Ammon's horn (tissue), 1 donor: ENCODE measurements at regions not wholly inside any gene's neighbourhood (a gene's known extent, or its start where the extent isn't known, plus 50 kb on each side); places are given as distances from the start of the nearest gene placed in this dataset.
"Not testable (repeated sequence)": the region's sequence is repeated elsewhere in the genome, so short reads cannot be mapped to it uniquely, and the experiment has no call there.

Experiments
- DNase-seq: peaks from one replicate; pipeline ENCODE4 v3.0.0-alpha.2; 2016; ENCODE audit warnings: low spot score

GRCh38 chr7:32681174-32681518, 185.9 kb downstream of the AVL9 start:
- no peak for DNase-seq

- DNase-seq: no peak
These were observed 185.2 kb downstream of the AVL9 start for GRCh38 chr7:32680259-32681173.

- no peak for DNase-seq
These were observed 183.9 kb downstream of the AVL9 start for GRCh38 chr7:32679192-32679591.

GRCh38 chr7:32677593-32677992, 182.3 kb downstream of the AVL9 start:
- DNase-seq: no peak

- DNase-seq: no peak
These were observed 181.1 kb downstream of the AVL9 start for GRCh38 chr7:32676249-32676941.

GRCh38 chr7:32673275-32673983, 178.1 kb downstream of the AVL9 start:
- no peak for DNase-seq

- DNase-seq: no peak
These were observed 175.1 kb downstream of the AVL9 start for GRCh38 chr7:32670110-32671025.

GRCh38 chr7:32669173-32669870, 174.0 kb downstream of the AVL9 start:
- DNase-seq: not testable (repeated sequence)

- not testable (repeated sequence) for DNase-seq
These were observed 173.3 kb downstream of the AVL9 start for GRCh38 chr7:32668387-32669097.

- not testable (repeated sequence) for DNase-seq
These were observed 172.3 kb downstream of the AVL9 start for GRCh38 chr7:32667586-32667985.

GRCh38 chr7:32663805-32664211, 168.5 kb downstream of the AVL9 start:
- DNase-seq: not testable (repeated sequence)

GRCh38 chr7:32662509-32662908, 167.2 kb downstream of the AVL9 start:
- not testable (repeated sequence) for DNase-seq

- DNase-seq: no peak
These were observed 166.6 kb downstream of the AVL9 start for GRCh38 chr7:32661929-32662328.

GRCh38 chr7:32661501-32661900, 166.2 kb downstream of the AVL9 start:
- no peak for DNase-seq

GRCh38 chr7:32660936-32661335, 165.6 kb downstream of the AVL9 start:
- DNase-seq: no peak

GRCh38 chr7:32659853-32660252, 164.6 kb downstream of the AVL9 start:
- no peak for DNase-seq

- DNase-seq: no peak
These were observed 163.2 kb downstream of the AVL9 start for GRCh38 chr7:32658467-32658869.

GRCh38 chr7:32658034-32658433, 162.7 kb downstream of the AVL9 start:
- no peak for DNase-seq

GRCh38 chr7:32654549-32654948, 159.3 kb downstream of the AVL9 start:
- DNase-seq: not testable (repeated sequence)

- not testable (repeated sequence) for DNase-seq
These were observed 155.1 kb downstream of the AVL9 start for GRCh38 chr7:32650356-32650755.
